K562 (cell line): ENCODE measurements at regions not wholly inside any gene's neighbourhood (a gene's known extent, or its start where the extent isn't known, plus 50 kb on each side); places are given as distances from the start of the nearest gene placed in this dataset.

Experiments
- ATAC-seq: fragments of 200-7000 bp; cut with Tn5 transposase; 3 replicates; pipeline ENCODE4 v1.9.1; 2020; ENCODE audit warnings: moderate library complexity
- BruUV-seq: library from RNA; stranded (reverse); fragments of 400-500 nt; replicated peaks from 2 replicates; lab custom pipeline; 2021; lab: Mats Ljungman, UMichigan
- CTCF ChIA-PET: fragments of 300-600 bp; formaldehyde crosslinking; extraction: SDS; loops from one replicate; lab custom pipeline; 2021; ENCODE audit warnings: low intra/inter-chr PET ratio; lab: Yijun Ruan, JAX
- POLR2A ChIA-PET: fragments of 300-600, 350-650 bp; sonication (Branson Sonifier 250); formaldehyde crosslinking; extraction: SDS; loops from one replicate; lab custom pipeline; 2021; ENCODE audit warnings: antibody characterized with exemption, inconsistent platforms; lab: Yijun Ruan, JAX
- DNase-seq, 4 experiments: peaks; one replicate each; pipeline versions ENCODE4 v3.0.0 to v3.0.0-alpha.2; 2011 to 2018; ENCODE audit warnings: low spot score in 3 of 4, mixed read lengths in 3 of 4; ENCODE audit errors: extremely low read depth in 1 of 4
- FAIRE-seq: peaks from 2 replicates; lab custom pipeline; 2011; peaks lifted over from hg19 to GRCh38; lab: Jason Lieb, UNC
- H2AFZ ChIP-seq: 2 replicates; pipeline ENCODE4 v1.6.0; 2011; ENCODE audit warnings: low read depth, low read length, control low read depth, inconsistent platforms
- H3K27ac ChIP-seq: fragments of 200-600 bp; 3 replicates; pipeline ENCODE4 v1.8.0; 2011; ENCODE audit warnings: low read depth, mild to moderate bottlenecking, control low read depth, inconsistent platforms, low read length, moderate library complexity, mixed read lengths; ENCODE audit errors: extremely low read depth
- H3K27me3 ChIP-seq, 2 experiments: fragments of 300-600 bp in 1 of 2; 2 replicates in 1 of 2; 3 replicates in 1 of 2; pipeline versions ENCODE4 v1.6.0 to v1.8.0; 2011; ENCODE audit warnings: inconsistent platforms in 2 of 2, low read length in 2 of 2, mild to moderate bottlenecking in 1 of 2, mixed read lengths in 1 of 2, moderate library complexity in 1 of 2; ENCODE audit not compliant: control insufficient read depth in 2 of 2, insufficient read depth in 2 of 2
- H3K36me3 ChIP-seq: fragments of 300-600 bp; 3 replicates; pipeline ENCODE4 v1.8.0; 2011; ENCODE audit warnings: mild to moderate bottlenecking, low read length, inconsistent platforms; ENCODE audit not compliant: control insufficient read depth, insufficient read depth
- H3K4me1 ChIP-seq, 2 experiments: fragments of 200-600 bp in 1 of 2; replicated peaks in 1 of 2; 2 replicates in 1 of 2; 3 replicates in 1 of 2; pipeline versions ENCODE4 v1.5.1 to v1.8.0; 2011; ENCODE audit warnings: inconsistent platforms in 2 of 2, low read length in 2 of 2, mild to moderate bottlenecking in 1 of 2, mixed read lengths in 1 of 2, moderate library complexity in 1 of 2; ENCODE audit not compliant: control insufficient read depth in 2 of 2, insufficient read depth in 2 of 2
- H3K4me2 ChIP-seq: 2 replicates; pipeline ENCODE4 v1.6.1; 2011; ENCODE audit warnings: low read length, control low read depth, inconsistent platforms, mixed read lengths; ENCODE audit not compliant: insufficient read depth
- H3K4me3 ChIP-seq: fragments of 200-600 bp; sonication (generic), shearing (Covaris generic); 2 replicates; pipeline ENCODE4 v1.5.1; 2016; ENCODE audit warnings: control low read depth, inconsistent platforms
- H3K79me2 ChIP-seq: fragments of 200-600 bp; 3 replicates; pipeline ENCODE4 v1.8.0; 2011; ENCODE audit warnings: low read length, inconsistent platforms; ENCODE audit not compliant: control insufficient read depth, insufficient read depth
- H3K9ac ChIP-seq, 2 experiments: 2 replicates each; pipeline versions ENCODE4 v1.6.0 to v1.6.1; 2011; ENCODE audit warnings: low read depth in 2 of 2, low read length in 2 of 2, control low read depth in 1 of 2, inconsistent platforms in 1 of 2, mild to moderate bottlenecking in 1 of 2, mixed read lengths in 1 of 2; ENCODE audit not compliant: insufficient read depth in 1 of 2
- H3K9me1 ChIP-seq: one replicate; pipeline ENCODE4 v1.6.0; 2011; ENCODE audit warnings: inconsistent platforms, mild to moderate bottlenecking, low read length, moderate library complexity; ENCODE audit not compliant: control insufficient read depth, insufficient read depth
- H3K9me3 ChIP-seq: replicated peaks from 2 replicates; pipeline ENCODE4 v1.5.1; 2011; ENCODE audit warnings: low read depth, low read length, inconsistent platforms; ENCODE audit not compliant: control insufficient read depth, insufficient read depth
- H4K20me1 ChIP-seq: replicated peaks from 2 replicates; pipeline ENCODE4 v1.6.1; 2011; ENCODE audit warnings: low read length, inconsistent platforms, mixed read lengths; ENCODE audit not compliant: control insufficient read depth, insufficient read depth
- ATF6 ChIP-seq: sonication (generic); formaldehyde crosslinking; IDR thresholded peaks from 2 replicates; pipeline ENCODE4 v1.4.0; 2020; ENCODE audit warnings: mild to moderate bottlenecking, missing genetic modification reagents
- ATF7 ChIP-seq: fragments of 450-650 bp; IDR thresholded peaks from 2 replicates; pipeline ENCODE4 v1.7.1; 2014; ENCODE audit warnings: mild to moderate bottlenecking, moderate library complexity
- DLX4 ChIP-seq: fragments of 250-450 bp; sonication (Bioruptor Pico); IDR thresholded peaks from 2 replicates; pipeline ENCODE4 v1.6.1; 2021; ENCODE audit warnings: mild to moderate bottlenecking
- E2F1 ChIP-seq: sonication (generic); formaldehyde crosslinking; IDR thresholded peaks from 2 replicates; pipeline ENCODE4 v1.8.1; 2023; ENCODE audit warnings: mild to moderate bottlenecking, missing genetic modification reagents, moderate library complexity
- MAFG ChIP-seq: fragments of 450-650 bp; conservative IDR thresholded peaks from 2 replicates; pipeline ENCODE4 v1.6.1; 2016; ENCODE audit warnings: missing genetic modification characterization, missing compliant biosample characterization
- RBM34 ChIP-seq: fragments of 200-400 bp; formaldehyde crosslinking; IDR thresholded peaks from 2 replicates; pipeline ENCODE4 v1.6.1; 2018; ENCODE audit warnings: low read length, borderline replicate concordance; ENCODE audit not compliant: insufficient read depth
- TAF15 ChIP-seq: fragments of 200-400 bp; formaldehyde crosslinking; IDR thresholded peaks from 2 replicates; pipeline ENCODE4 v1.6.1; 2017; ENCODE audit warnings: mild to moderate bottlenecking, low read depth, low read length, moderate library complexity
- ZNF584 ChIP-seq: fragments of 200-800 bp; sonication (Bioruptor generic); IDR thresholded peaks from 2 replicates; pipeline ENCODE4 v1.6.1; 2016; ENCODE audit warnings: low read depth, mild to moderate bottlenecking, missing genetic modification characterization, missing compliant biosample characterization
- WGBS: fragments of 100-300 bp; shearing (Covaris generic); methylation state at CpG from one replicate; pipeline ENCODE4 v1.1.6; 2016; ENCODE audit warnings: low coverage, mixed read lengths; ENCODE audit not compliant: insufficient coverage; ENCODE audit errors: missing lambda C conversion rate; 5-methylcytosine and 5-hydroxymethylcytosine counted together
- in situ Hi-C: fragments of 300-500 bp; cut with MboI; formaldehyde crosslinking; loops from 4 replicates; pipeline ENCODE4 v1.15.0; 2018; ENCODE audit warnings: inconsistent platforms, mixed read lengths
- intact Hi-C: fragments of 100-400 bp; cut with micrococcal nuclease; formaldehyde crosslinking; loops from 2 replicates; pipeline ENCODE4 v1.14.2; 2022
- TF ChIP-seq, protein P1 (sequence below): fragments of 450-650 bp; IDR thresholded peaks from 2 replicates; pipeline ENCODE4 v1.6.1; 2016; ENCODE audit warnings: mild to moderate bottlenecking
- TF ChIP-seq, protein P2 (sequence below): fragments of 250-450 bp; sonication (Bioruptor Pico); IDR thresholded peaks from 2 replicates; pipeline ENCODE4 v1.8.0; 2022; ENCODE audit warnings: moderate library complexity, mild to moderate bottlenecking, inconsistent platforms
- TF ChIP-seq, protein P3 (sequence below): sonication (generic); formaldehyde crosslinking; IDR thresholded peaks from 2 replicates; pipeline ENCODE4 v1.9.0; 2022; ENCODE audit warnings: mild to moderate bottlenecking, missing genetic modification reagents
- TF ChIP-seq, protein P4 (sequence below): sonication (generic); formaldehyde crosslinking; IDR thresholded peaks from 2 replicates; pipeline ENCODE4 v1.8.1; 2023; ENCODE audit warnings: mild to moderate bottlenecking, missing genetic modification reagents

DNA sequence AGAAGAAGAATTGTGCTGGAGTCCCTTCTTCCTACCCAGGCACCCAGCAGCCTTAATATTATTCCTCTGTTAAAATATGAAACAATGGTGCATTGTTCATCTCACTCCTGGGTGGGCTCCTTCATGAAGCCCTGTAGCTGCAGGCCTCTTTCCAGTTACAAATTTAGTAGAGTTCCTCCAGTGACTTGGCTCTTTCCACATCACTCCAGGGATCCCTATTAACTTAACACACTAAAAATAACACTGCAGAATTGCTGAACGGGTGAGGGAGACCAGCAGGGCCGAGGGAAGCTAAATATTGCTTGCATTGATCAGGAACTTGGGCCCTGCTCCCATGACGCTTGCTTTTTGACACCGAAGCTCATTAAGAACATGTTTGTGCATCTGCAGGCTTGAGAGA lies 142.3 kb downstream of the PDCD6IP start:
- no peak for ATAC-seq
- no peaks in the 10 kb centered on the region for H3K27me3 ChIP-seq
- no peaks in the 10 kb centered on the region for H4K20me1 ChIP-seq
- H3K4me2 ChIP-seq = peak overlapping the region; percentile 52
- H3K4me3 ChIP-seq = no peak overlapping the region
- no peaks in the 10 kb centered on the region for H3K9me3 ChIP-seq
- peak overlapping the region; percentile 14; the same call in 1 of the 2 replicates for H2AFZ ChIP-seq
- H3K27ac ChIP-seq = no peak overlapping the region; the same call in 1 of the 3 replicates
- H3K79me2 ChIP-seq = peaks cover 48% of the 10 kb centered on the region
- DNase-seq = no peak
- POLR2A ChIA-PET = interaction anchor here (0.6 to 1.2 kb wide), 6 partner anchors 9 to 165 kb away, joined by 3 to 4 read pairs (median 3); no protein-coding TSS in a partner anchor
- H3K9me1 ChIP-seq = no peaks in the 10 kb centered on the region
- intact Hi-C loops (no loop called here), in situ Hi-C loops (no loop called here)
- no peaks in the 10 kb centered on the region; the same call in 2 of the 3 replicates for H3K36me3 ChIP-seq
- no TSS peak for BruUV-seq
- H3K9ac ChIP-seq = peak overlapping the region in 1 of 2 experiments; percentile 15; a peak in 1 of 4 replicates
- CTCF ChIA-PET = no interaction called here
- WGBS = 53% methylated on average over 4 of the region's 4 CpGs
- H3K4me1 ChIP-seq = peaks cover 12 to 58% of the 10 kb centered on the region in 2 experiments
- no peak for FAIRE-seq
- TF ChIP-seq, protein P1, sequence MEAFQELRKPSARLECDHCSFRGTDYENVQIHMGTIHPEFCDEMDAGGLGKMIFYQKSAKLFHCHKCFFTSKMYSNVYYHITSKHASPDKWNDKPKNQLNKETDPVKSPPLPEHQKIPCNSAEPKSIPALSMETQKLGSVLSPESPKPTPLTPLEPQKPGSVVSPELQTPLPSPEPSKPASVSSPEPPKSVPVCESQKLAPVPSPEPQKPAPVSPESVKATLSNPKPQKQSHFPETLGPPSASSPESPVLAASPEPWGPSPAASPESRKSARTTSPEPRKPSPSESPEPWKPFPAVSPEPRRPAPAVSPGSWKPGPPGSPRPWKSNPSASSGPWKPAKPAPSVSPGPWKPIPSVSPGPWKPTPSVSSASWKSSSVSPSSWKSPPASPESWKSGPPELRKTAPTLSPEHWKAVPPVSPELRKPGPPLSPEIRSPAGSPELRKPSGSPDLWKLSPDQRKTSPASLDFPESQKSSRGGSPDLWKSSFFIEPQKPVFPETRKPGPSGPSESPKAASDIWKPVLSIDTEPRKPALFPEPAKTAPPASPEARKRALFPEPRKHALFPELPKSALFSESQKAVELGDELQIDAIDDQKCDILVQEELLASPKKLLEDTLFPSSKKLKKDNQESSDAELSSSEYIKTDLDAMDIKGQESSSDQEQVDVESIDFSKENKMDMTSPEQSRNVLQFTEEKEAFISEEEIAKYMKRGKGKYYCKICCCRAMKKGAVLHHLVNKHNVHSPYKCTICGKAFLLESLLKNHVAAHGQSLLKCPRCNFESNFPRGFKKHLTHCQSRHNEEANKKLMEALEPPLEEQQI = no peak
- TF ChIP-seq RBM34 (no peak), ZNF584 (CRISPR knock-in tag) (no peak), ATF6 (CRISPR knock-in tag) (no peak), E2F1 (no peak), TAF15 (no peak), DLX4 (CRISPR knock-in tag) (no peak), ATF7 (no peak), MAFG (tag) (no peak)
- TF ChIP-seq, protein P2, sequence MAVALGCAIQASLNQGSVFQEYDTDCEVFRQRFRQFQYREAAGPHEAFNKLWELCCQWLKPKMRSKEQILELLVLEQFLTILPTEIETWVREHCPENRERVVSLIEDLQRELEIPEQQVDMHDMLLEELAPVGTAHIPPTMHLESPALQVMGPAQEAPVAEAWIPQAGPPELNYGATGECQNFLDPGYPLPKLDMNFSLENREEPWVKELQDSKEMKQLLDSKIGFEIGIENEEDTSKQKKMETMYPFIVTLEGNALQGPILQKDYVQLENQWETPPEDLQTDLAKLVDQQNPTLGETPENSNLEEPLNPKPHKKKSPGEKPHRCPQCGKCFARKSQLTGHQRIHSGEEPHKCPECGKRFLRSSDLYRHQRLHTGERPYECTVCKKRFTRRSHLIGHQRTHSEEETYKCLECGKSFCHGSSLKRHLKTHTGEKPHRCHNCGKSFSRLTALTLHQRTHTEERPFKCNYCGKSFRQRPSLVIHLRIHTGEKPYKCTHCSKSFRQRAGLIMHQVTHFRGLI (CRISPR knock-in tag) = no peak
- TF ChIP-seq, protein P3, sequence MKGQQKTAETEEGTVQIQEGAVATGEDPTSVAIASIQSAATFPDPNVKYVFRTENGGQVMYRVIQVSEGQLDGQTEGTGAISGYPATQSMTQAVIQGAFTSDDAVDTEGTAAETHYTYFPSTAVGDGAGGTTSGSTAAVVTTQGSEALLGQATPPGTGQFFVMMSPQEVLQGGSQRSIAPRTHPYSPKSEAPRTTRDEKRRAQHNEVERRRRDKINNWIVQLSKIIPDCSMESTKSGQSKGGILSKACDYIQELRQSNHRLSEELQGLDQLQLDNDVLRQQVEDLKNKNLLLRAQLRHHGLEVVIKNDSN = no peak
- TF ChIP-seq, protein P4, sequence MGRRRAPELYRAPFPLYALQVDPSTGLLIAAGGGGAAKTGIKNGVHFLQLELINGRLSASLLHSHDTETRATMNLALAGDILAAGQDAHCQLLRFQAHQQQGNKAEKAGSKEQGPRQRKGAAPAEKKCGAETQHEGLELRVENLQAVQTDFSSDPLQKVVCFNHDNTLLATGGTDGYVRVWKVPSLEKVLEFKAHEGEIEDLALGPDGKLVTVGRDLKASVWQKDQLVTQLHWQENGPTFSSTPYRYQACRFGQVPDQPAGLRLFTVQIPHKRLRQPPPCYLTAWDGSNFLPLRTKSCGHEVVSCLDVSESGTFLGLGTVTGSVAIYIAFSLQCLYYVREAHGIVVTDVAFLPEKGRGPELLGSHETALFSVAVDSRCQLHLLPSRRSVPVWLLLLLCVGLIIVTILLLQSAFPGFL (CRISPR knock-in tag) = no peak
